ENCODE measurements at regions not wholly inside any gene's neighbourhood (a gene's known extent, or its start where the extent isn't known, plus 50 kb on each side); places are given as distances from the start of the nearest gene placed in this dataset.

DNA sequence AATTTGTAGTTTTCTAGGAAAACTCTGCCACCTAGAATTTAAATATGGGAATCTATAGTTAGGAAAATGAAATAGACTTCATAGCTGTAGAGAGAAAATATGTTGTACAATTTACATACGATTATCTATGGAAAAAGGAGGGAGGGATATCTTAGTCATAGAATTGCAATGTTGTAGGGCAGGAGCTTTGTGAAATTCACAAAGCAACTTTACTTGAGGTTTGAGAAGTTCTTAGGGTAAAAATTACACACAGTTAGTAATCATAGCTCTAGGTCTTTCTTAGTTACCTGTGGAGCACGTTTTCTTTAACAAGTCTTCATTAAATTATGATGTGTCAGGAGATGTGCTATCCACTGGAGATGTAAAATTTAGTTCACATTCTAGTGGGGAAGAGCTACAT lies 61.4 kb upstream of the DBX2 start:
- TF ChIP-seq EZH2 (IDR thresholded peaks at IDR 0.05; ENCODE audit: borderline replicate concordance, low read length): no peak
- TF ChIP-seq, protein P1, sequence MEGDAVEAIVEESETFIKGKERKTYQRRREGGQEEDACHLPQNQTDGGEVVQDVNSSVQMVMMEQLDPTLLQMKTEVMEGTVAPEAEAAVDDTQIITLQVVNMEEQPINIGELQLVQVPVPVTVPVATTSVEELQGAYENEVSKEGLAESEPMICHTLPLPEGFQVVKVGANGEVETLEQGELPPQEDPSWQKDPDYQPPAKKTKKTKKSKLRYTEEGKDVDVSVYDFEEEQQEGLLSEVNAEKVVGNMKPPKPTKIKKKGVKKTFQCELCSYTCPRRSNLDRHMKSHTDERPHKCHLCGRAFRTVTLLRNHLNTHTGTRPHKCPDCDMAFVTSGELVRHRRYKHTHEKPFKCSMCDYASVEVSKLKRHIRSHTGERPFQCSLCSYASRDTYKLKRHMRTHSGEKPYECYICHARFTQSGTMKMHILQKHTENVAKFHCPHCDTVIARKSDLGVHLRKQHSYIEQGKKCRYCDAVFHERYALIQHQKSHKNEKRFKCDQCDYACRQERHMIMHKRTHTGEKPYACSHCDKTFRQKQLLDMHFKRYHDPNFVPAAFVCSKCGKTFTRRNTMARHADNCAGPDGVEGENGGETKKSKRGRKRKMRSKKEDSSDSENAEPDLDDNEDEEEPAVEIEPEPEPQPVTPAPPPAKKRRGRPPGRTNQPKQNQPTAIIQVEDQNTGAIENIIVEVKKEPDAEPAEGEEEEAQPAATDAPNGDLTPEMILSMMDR (IDR thresholded peaks at IDR 0.05; ENCODE audit: low read length): no peak
